ENCODE measurements at regions not wholly inside any gene's neighbourhood (a gene's known extent, or its start where the extent isn't known, plus 50 kb on each side); places are given as distances from the start of the nearest gene placed in this dataset.

GRCh38 chr1:82901118-82901517, 1097.8 kb downstream of the TTLL7 start:
- TF ChIP-seq CTCF (IDR thresholded peaks at IDR 0.05) (no peak), EZH2phosphoT487 (IDR thresholded peaks at IDR 0.05) (no peak), EZH2 (IDR thresholded peaks at IDR 0.05) (no peak)
